ENCODE measurements at regions not wholly inside any gene's neighbourhood (a gene's known extent, or its start where the extent isn't known, plus 50 kb on each side); places are given as distances from the start of the nearest gene placed in this dataset.

DNA sequence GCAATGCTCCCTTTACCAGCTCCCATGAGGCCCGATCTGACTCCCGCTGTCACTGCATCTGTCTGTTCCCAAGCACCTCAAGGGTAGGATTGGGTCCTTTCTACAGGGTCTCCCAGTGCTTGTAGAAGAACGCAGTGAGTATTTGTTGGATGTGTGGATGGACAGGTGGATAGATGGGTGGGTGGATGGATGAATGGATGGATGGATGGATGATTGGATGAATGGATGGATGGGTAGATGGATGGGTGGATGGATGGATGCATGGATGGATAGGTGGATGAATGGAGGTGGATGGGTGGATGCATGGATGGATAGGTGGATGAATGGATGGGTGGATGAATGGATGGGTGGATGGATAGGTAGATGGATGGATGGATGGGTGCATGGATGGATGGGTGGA is 91.6 kb downstream of the HS1BP3 start:
- CTCF ChIA-PET: no interaction called here

More for the DNA sequence above, 91.6 kb downstream of the HS1BP3 start:
- POLR2A ChIA-PET (ENCODE audit: unreplicated experiment): no interaction called here
- intact Hi-C loops (cut with micrococcal nuclease) (no loop called here), dilution Hi-C loops (cut with HindIII; ENCODE audit: low sequenced_read_pairs, unreplicated experiment) (no loop called here), in situ Hi-C loops (cut with MboI; ENCODE audit: low sequenced_read_pairs) (no loop called here)
- DNase-seq: no peak
- Histone ChIP-seq H3K4ac (ENCODE audit: low read depth, low read length) (no peak overlapping the region), H4K8ac (ENCODE audit: low read depth in 2 of 2, low read length in 2 of 2) (no peak overlapping the region), H2AK5ac (ENCODE audit: low read depth, low read length) (no peak overlapping the region), H3K4me3 (ENCODE audit: insufficient read depth, low read depth, low read length) (no peak overlapping the region), H4K20me1 (ENCODE audit: insufficient read depth, low read length) (no peaks in the 10 kb centered on the region; the same call in 1 of the 2 replicates), H3K4me2 (ENCODE audit: low read depth, low read length) (no peak overlapping the region), H3K27ac (ENCODE audit: insufficient read depth, low read length) (no peak overlapping the region), H2BK120ac (ENCODE audit: low read depth, low read length) (no peak overlapping the region), H2BK15ac (ENCODE audit: low read depth, low read length) (no peak overlapping the region), H3K18ac (ENCODE audit: low read depth, low read length) (no peak overlapping the region), H3K14ac (replicated peaks; ENCODE audit: low read depth, low read length) (no peak overlapping the region), H3K9ac (ENCODE audit: low read depth, low read length) (no peak overlapping the region), H4K91ac (ENCODE audit: insufficient read depth, low read depth, low read length) (no peak overlapping the region), H3K79me1 (ENCODE audit: low read depth in 1 of 2, low read length in 2 of 2) (no peaks in the 10 kb centered on the region), H3K9me3 (ENCODE audit: control insufficient read depth, insufficient read depth, low read length) (no peaks in the 10 kb centered on the region), H3K23ac (ENCODE audit: low read depth, low read length) (no peak overlapping the region), H2BK5ac (ENCODE audit: low read depth, low read length, poor library complexity, severe bottlenecking) (no peak overlapping the region), H3K4me1 (ENCODE audit: control insufficient read depth, insufficient read depth, low read length) (peaks cover 22% of the 10 kb centered on the region), H2BK20ac (ENCODE audit: low read depth, low read length) (no peak overlapping the region), H3K36me3 (ENCODE audit: control insufficient read depth, insufficient read depth, low read length) (no peaks in the 10 kb centered on the region), H2AFZ (replicated peaks; ENCODE audit: low read length, poor library complexity) (no peak overlapping the region), H3K27me3 (ENCODE audit: control insufficient read depth, insufficient read depth, low read length) (no peaks in the 10 kb centered on the region), H2AK9ac (replicated peaks; ENCODE audit: low read depth, low read length, poor library complexity) (no peak overlapping the region), H3K9me1 (ENCODE audit: insufficient read depth, low read length) (peaks cover 17% of the 10 kb centered on the region), H3K56ac (ENCODE audit: extremely low read depth, insufficient read depth, low read length) (no peak overlapping the region), H4K5ac (ENCODE audit: low read depth, low read length) (no peak overlapping the region)
- 94% methylated on average over 2 of the region's 3 CpGs; no CpG with 5 or more reads in 1 of the 2 experiments for WGBS, 2 experiments (ENCODE audit: extremely low coverage in 2 of 2, insufficient read length in 1 of 2)
- TF ChIP-seq MXI1 (IDR thresholded peaks at IDR 0.05; ENCODE audit: borderline replicate concordance, low read depth, low read length): no peak
- no peak for TF ChIP-seq FOS (IDR thresholded peaks at IDR 0.05; ENCODE audit: low read depth, low read length)
- no peak for TF ChIP-seq MAFK (IDR thresholded peaks at IDR 0.05; ENCODE audit: low read depth, low read length)
- no peak for TF ChIP-seq SMC3 (IDR thresholded peaks at IDR 0.05; ENCODE audit: low read depth, low read length)
- TF ChIP-seq RFX5 (IDR thresholded peaks at IDR 0.05; ENCODE audit: low read depth, low read length): no peak
- TF ChIP-seq BHLHE40 (IDR thresholded peaks at IDR 0.05; ENCODE audit: low read depth, low read length): no peak
- no peak for TF ChIP-seq NFE2L2 (IDR thresholded peaks at IDR 0.05; ENCODE audit: low read depth, low read length)
- TF ChIP-seq MAZ (IDR thresholded peaks at IDR 0.05; ENCODE audit: borderline replicate concordance, low read depth, low read length): no peak
- TF ChIP-seq, protein P1, sequence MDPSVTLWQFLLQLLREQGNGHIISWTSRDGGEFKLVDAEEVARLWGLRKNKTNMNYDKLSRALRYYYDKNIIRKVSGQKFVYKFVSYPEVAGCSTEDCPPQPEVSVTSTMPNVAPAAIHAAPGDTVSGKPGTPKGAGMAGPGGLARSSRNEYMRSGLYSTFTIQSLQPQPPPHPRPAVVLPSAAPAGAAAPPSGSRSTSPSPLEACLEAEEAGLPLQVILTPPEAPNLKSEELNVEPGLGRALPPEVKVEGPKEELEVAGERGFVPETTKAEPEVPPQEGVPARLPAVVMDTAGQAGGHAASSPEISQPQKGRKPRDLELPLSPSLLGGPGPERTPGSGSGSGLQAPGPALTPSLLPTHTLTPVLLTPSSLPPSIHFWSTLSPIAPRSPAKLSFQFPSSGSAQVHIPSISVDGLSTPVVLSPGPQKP (IDR thresholded peaks at IDR 0.05; ENCODE audit: borderline replicate concordance, low read depth, low read length): no peak
- TF ChIP-seq, protein P2, sequence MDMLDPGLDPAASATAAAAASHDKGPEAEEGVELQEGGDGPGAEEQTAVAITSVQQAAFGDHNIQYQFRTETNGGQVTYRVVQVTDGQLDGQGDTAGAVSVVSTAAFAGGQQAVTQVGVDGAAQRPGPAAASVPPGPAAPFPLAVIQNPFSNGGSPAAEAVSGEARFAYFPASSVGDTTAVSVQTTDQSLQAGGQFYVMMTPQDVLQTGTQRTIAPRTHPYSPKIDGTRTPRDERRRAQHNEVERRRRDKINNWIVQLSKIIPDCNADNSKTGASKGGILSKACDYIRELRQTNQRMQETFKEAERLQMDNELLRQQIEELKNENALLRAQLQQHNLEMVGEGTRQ (IDR thresholded peaks at IDR 0.05; ENCODE audit: low read depth, low read length): no peak
- TF ChIP-seq, protein P3, sequence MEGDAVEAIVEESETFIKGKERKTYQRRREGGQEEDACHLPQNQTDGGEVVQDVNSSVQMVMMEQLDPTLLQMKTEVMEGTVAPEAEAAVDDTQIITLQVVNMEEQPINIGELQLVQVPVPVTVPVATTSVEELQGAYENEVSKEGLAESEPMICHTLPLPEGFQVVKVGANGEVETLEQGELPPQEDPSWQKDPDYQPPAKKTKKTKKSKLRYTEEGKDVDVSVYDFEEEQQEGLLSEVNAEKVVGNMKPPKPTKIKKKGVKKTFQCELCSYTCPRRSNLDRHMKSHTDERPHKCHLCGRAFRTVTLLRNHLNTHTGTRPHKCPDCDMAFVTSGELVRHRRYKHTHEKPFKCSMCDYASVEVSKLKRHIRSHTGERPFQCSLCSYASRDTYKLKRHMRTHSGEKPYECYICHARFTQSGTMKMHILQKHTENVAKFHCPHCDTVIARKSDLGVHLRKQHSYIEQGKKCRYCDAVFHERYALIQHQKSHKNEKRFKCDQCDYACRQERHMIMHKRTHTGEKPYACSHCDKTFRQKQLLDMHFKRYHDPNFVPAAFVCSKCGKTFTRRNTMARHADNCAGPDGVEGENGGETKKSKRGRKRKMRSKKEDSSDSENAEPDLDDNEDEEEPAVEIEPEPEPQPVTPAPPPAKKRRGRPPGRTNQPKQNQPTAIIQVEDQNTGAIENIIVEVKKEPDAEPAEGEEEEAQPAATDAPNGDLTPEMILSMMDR (conservative IDR thresholded peaks at IDR 0.05; ENCODE audit: low read depth, low read length): no peak
- TF ChIP-seq CEBPB (IDR thresholded peaks at IDR 0.05; ENCODE audit: low read depth, low read length): no peak
- ATAC-seq (ENCODE audit: low read depth): no peak
- BruUV-seq (replicated peaks): no TSS peak
